CD14-positive monocyte (primary cell): ENCODE measurements at regions not wholly inside any gene's neighbourhood (a gene's known extent, or its start where the extent isn't known, plus 50 kb on each side); places are given as distances from the start of the nearest gene placed in this dataset.

Experiments
- DNase-seq, 3 donors: peaks; one replicate each; pipeline ENCODE4 v3.0.0-alpha.2; 2011 to 2022
- H2AFZ ChIP-seq: 2 replicates; pipeline ENCODE4 v1.6.0; 2012; ENCODE audit warnings: mild to moderate bottlenecking, low read depth, low read length, inconsistent platforms; ENCODE audit not compliant: insufficient read depth, poor library complexity, severe bottlenecking
- H3K27ac ChIP-seq, 2 donors: 1 replicate in 1 of 2; 2 replicates in 1 of 2; pipeline ENCODE4 v1.5.1; 2012 to 2013; ENCODE audit warnings: low read length in 2 of 2, control low read depth in 1 of 2, inconsistent platforms in 1 of 2, low read depth in 1 of 2, mild to moderate bottlenecking in 1 of 2
- H3K27me3 ChIP-seq, 2 donors: one replicate each; pipeline versions ENCODE4 v1.6.0 to v1.6.1; 2011 to 2013; ENCODE audit warnings: low read length in 2 of 2; ENCODE audit not compliant: control insufficient read depth in 2 of 2, insufficient read depth in 2 of 2
- H3K36me3 ChIP-seq, 2 donors: replicated peaks in 1 of 2; 1 replicate in 1 of 2; 2 replicates in 1 of 2; pipeline versions ENCODE4 v1.5.1 to v1.6.1; 2012 to 2013; ENCODE audit warnings: low read length in 2 of 2, control low read depth in 1 of 2, inconsistent platforms in 1 of 2, mild to moderate bottlenecking in 1 of 2; ENCODE audit not compliant: insufficient read depth in 2 of 2, control insufficient read depth in 1 of 2
- H3K4me1 ChIP-seq, 2 donors: 1 replicate in 1 of 2; 2 replicates in 1 of 2; pipeline versions ENCODE4 v1.5.1 to v1.6.1; 2012 to 2013; ENCODE audit warnings: low read length in 2 of 2, control low read depth in 1 of 2, inconsistent platforms in 1 of 2, mild to moderate bottlenecking in 1 of 2, moderate library complexity in 1 of 2; ENCODE audit not compliant: insufficient read depth in 2 of 2, control insufficient read depth in 1 of 2
- H3K4me2 ChIP-seq: replicated peaks from 2 replicates; pipeline ENCODE3; 2012; ENCODE audit warnings: low read length, moderate library complexity, mild to moderate bottlenecking; ENCODE audit not compliant: poor library complexity, severe bottlenecking; ENCODE audit errors: extremely low read depth
- H3K4me3 ChIP-seq, 3 experiments: fragments of 200-600 bp in 1 of 3; sonication (generic) in 1 of 3; replicated peaks in 1 of 3; 1 replicate in 2 of 3; 2 replicates in 1 of 3; pipeline ENCODE4 v1.5.1; 2011 to 2013; ENCODE audit warnings: low read length in 3 of 3, mild to moderate bottlenecking in 3 of 3, control low read depth in 2 of 3, low read depth in 2 of 3, inconsistent platforms in 1 of 3, moderate library complexity in 1 of 3
- H3K79me2 ChIP-seq: 2 replicates; pipeline ENCODE4 v1.6.0; 2012; ENCODE audit warnings: mild to moderate bottlenecking, control low read depth, inconsistent platforms, low read length, moderate library complexity; ENCODE audit not compliant: insufficient read depth
- H3K9ac ChIP-seq: 2 replicates; pipeline ENCODE4 v1.6.0; 2017; ENCODE audit warnings: low read length, mild to moderate bottlenecking; ENCODE audit not compliant: insufficient read depth, poor library complexity, severe bottlenecking
- H3K9me3 ChIP-seq, 2 donors: replicated peaks in 1 of 2; 1 replicate in 1 of 2; 2 replicates in 1 of 2; pipeline versions ENCODE4 v1.5.1 to v1.6.1; 2012 to 2013; ENCODE audit warnings: low read length in 2 of 2, control low read depth in 1 of 2; ENCODE audit not compliant: control insufficient read depth in 1 of 2, insufficient read depth in 1 of 2
- H4K20me1 ChIP-seq: 2 replicates; pipeline ENCODE4 v1.6.0; 2012; ENCODE audit warnings: mild to moderate bottlenecking, low read length, control low read depth, moderate library complexity; ENCODE audit not compliant: insufficient read depth
- H3K27ac Mint-ChIP-seq, 7 donors: one replicate each; pipeline ENCODE4 v1.8.0; 2020; ENCODE audit warnings: mild to moderate bottlenecking in 7 of 7, mixed read lengths in 7 of 7, moderate library complexity in 6 of 7, inconsistent platforms in 2 of 7
- H3K27me3 Mint-ChIP-seq, 3 donors: one replicate each; pipeline ENCODE4 v1.8.0; 2021 to 2022; ENCODE audit warnings: low read depth in 3 of 3, mild to moderate bottlenecking in 3 of 3, mixed read lengths in 3 of 3, moderate library complexity in 3 of 3, inconsistent platforms in 1 of 3
- H3K36me3 Mint-ChIP-seq, 2 donors: one replicate each; pipeline ENCODE4 v1.8.0; 2020; ENCODE audit warnings: mixed read lengths in 2 of 2, inconsistent platforms in 1 of 2, mild to moderate bottlenecking in 1 of 2
- H3K4me1 Mint-ChIP-seq: one replicate; pipeline ENCODE4 v1.8.0; 2020; ENCODE audit warnings: mild to moderate bottlenecking, mixed read lengths
- H3K4me3 Mint-ChIP-seq, 2 donors: one replicate each; pipeline ENCODE4 v1.8.0; 2020; ENCODE audit warnings: mild to moderate bottlenecking in 2 of 2, mixed read lengths in 2 of 2, moderate library complexity in 1 of 2
- H3K9me3 Mint-ChIP-seq, 7 donors: one replicate each; pipeline ENCODE4 v1.8.0; 2020 to 2022; ENCODE audit warnings: mixed read lengths in 7 of 7, mild to moderate bottlenecking in 6 of 7, moderate library complexity in 6 of 7, inconsistent platforms in 2 of 7
- WGBS: methylation state at CpG from one replicate; pipeline ENCODE4 v1.1.5; 2013; ENCODE audit warnings: missing lambda C conversion rate; ENCODE audit not compliant: insufficient coverage; 5-methylcytosine and 5-hydroxymethylcytosine counted together
- intact Hi-C, 2 donors: fragments of 100-400 bp; cut with micrococcal nuclease; formaldehyde crosslinking; loops; one replicate each; pipeline versions ENCODE4 v1.15.0 to v1.15.1; 2023
- TF ChIP-seq, protein P1 (sequence below): fragments of 200-600 bp; IDR thresholded peaks from one replicate; pipeline ENCODE4 v1.8.0; 2022; ENCODE audit warnings: antibody characterized with exemption, mild to moderate bottlenecking

- Mint-ChIP-seq H3K36me3 (no peaks in the 10 kb centered on the region), H3K9me3 (peaks cover 20 to 48% (median 34%) of the 10 kb centered on the region in 7 donors), H3K27me3 (peaks cover 0 to 8% (median 4%) of the 10 kb centered on the region in 3 donors), H3K4me1 (peaks cover 11% of the 10 kb centered on the region), H3K4me3 (no peak overlapping the region), H3K27ac (no peak overlapping the region)
- H3K36me3 ChIP-seq = no peaks in the 10 kb centered on the region
- peaks cover 7 to 10% of the 10 kb centered on the region in 2 donors for H3K4me1 ChIP-seq
- no peaks in the 10 kb centered on the region for H3K79me2 ChIP-seq
- TF ChIP-seq, protein P1, sequence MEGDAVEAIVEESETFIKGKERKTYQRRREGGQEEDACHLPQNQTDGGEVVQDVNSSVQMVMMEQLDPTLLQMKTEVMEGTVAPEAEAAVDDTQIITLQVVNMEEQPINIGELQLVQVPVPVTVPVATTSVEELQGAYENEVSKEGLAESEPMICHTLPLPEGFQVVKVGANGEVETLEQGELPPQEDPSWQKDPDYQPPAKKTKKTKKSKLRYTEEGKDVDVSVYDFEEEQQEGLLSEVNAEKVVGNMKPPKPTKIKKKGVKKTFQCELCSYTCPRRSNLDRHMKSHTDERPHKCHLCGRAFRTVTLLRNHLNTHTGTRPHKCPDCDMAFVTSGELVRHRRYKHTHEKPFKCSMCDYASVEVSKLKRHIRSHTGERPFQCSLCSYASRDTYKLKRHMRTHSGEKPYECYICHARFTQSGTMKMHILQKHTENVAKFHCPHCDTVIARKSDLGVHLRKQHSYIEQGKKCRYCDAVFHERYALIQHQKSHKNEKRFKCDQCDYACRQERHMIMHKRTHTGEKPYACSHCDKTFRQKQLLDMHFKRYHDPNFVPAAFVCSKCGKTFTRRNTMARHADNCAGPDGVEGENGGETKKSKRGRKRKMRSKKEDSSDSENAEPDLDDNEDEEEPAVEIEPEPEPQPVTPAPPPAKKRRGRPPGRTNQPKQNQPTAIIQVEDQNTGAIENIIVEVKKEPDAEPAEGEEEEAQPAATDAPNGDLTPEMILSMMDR = no peak
- no peak overlapping the region for H3K4me2 ChIP-seq
- no peak overlapping the region for H2AFZ ChIP-seq
- H3K9ac ChIP-seq = no peak overlapping the region
- H3K4me3 ChIP-seq = no peak overlapping the region
- no peak for DNase-seq
- H3K9me3 ChIP-seq = peaks cover 19 to 23% of the 10 kb centered on the region in 2 donors
- H3K27ac ChIP-seq = no peak overlapping the region
- WGBS = no CpG with 5 or more reads among the region's 1 CpG
- no peaks in the 10 kb centered on the region for H4K20me1 ChIP-seq
- intact Hi-C loops = no loop called here
- H3K27me3 ChIP-seq = no peaks in the 10 kb centered on the region
Measured at GRCh38 chr9:88251903-88252302, 113.6 kb upstream of the SPATA31C2 start.

GRCh38 chr9:88243736-88244135, 105.5 kb upstream of the SPATA31C2 start:
- Histone ChIP-seq H3K36me3 (no peaks in the 10 kb centered on the region), H3K27ac (no peak overlapping the region), H3K4me1 (no peaks in the 10 kb centered on the region), H3K9me3 (no peaks in the 10 kb centered on the region), H3K4me3 (no peak overlapping the region), H3K27me3 (no peaks in the 10 kb centered on the region), H3K79me2 (no peaks in the 10 kb centered on the region), H3K9ac (no peak overlapping the region), H4K20me1 (no peaks in the 10 kb centered on the region), H2AFZ (no peak overlapping the region), H3K4me2 (no peak overlapping the region)
- Mint-ChIP-seq H3K27me3 (peaks cover 0 to 10% (median 10%) of the 10 kb centered on the region in 3 donors), H3K4me3 (no peak overlapping the region), H3K9me3 (peaks cover 0 to 2% (median 0%) of the 10 kb centered on the region in 7 donors), H3K27ac (no peak overlapping the region), H3K36me3 (no peaks in the 10 kb centered on the region), H3K4me1 (no peaks in the 10 kb centered on the region)
- intact Hi-C loops = no loop called here
- no peak for DNase-seq
- TF ChIP-seq, protein P1 = no peak
